ENCODE measurements at regions not wholly inside any gene's neighbourhood (a gene's known extent, or its start where the extent isn't known, plus 50 kb on each side); places are given as distances from the start of the nearest gene placed in this dataset.

DNA sequence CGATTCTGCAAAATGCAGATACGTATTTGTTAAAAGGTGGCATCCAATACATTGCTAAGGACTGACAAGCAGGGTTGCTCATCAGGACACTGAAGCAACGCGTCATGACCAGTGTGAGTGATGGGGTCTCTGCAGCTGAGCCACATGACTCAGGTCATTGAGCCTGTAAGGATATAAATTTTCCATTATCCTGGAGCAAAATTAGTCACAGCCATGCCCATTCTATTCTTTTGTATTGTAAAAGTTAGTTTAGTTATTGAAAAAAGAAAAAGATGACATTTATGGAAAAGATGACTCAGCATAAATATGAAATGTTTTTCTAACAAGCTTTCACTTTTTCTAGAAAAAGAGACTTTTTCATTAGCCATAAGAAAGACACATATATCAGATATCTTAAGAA, 268.0 kb upstream of the TMEM132C start:
- TF ChIP-seq, protein P1, sequence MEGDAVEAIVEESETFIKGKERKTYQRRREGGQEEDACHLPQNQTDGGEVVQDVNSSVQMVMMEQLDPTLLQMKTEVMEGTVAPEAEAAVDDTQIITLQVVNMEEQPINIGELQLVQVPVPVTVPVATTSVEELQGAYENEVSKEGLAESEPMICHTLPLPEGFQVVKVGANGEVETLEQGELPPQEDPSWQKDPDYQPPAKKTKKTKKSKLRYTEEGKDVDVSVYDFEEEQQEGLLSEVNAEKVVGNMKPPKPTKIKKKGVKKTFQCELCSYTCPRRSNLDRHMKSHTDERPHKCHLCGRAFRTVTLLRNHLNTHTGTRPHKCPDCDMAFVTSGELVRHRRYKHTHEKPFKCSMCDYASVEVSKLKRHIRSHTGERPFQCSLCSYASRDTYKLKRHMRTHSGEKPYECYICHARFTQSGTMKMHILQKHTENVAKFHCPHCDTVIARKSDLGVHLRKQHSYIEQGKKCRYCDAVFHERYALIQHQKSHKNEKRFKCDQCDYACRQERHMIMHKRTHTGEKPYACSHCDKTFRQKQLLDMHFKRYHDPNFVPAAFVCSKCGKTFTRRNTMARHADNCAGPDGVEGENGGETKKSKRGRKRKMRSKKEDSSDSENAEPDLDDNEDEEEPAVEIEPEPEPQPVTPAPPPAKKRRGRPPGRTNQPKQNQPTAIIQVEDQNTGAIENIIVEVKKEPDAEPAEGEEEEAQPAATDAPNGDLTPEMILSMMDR (conservative IDR thresholded peaks at IDR 0.05 in 1 of 2, IDR thresholded peaks at IDR 0.05 in 1 of 2; ENCODE audit: extremely low read depth in 1 of 2, insufficient read depth in 1 of 2, low read depth in 1 of 2, low read length in 2 of 2), result no peak
- TF ChIP-seq EZH2 (IDR thresholded peaks at IDR 0.05; ENCODE audit: borderline replicate concordance, low read length), result no peak

Data from mammary epithelial cell (primary cell).